Neuronal stem cell (in vitro differentiated cells): ENCODE measurements at regions not wholly inside any gene's neighbourhood (a gene's known extent, or its start where the extent isn't known, plus 50 kb on each side); places are given as distances from the start of the nearest gene placed in this dataset.

Experiments used
- DNase-seq: peaks from one replicate; pipeline ENCODE4 v3.0.0-alpha.2; 2013; ENCODE audit warnings: low spot score
- H2AFZ ChIP-seq: one replicate; pipeline ENCODE4 v1.6.1; 2013; ENCODE audit warnings: mild to moderate bottlenecking, low read length, inconsistent platforms
- H2AK5ac ChIP-seq: 2 replicates; pipeline ENCODE4 v1.6.1; 2013; ENCODE audit warnings: low read depth, mild to moderate bottlenecking, inconsistent platforms, low read length, moderate library complexity, mixed read lengths
- H2BK120ac ChIP-seq: 2 replicates; pipeline ENCODE4 v1.6.1; 2013; ENCODE audit warnings: low read depth, mild to moderate bottlenecking, inconsistent platforms, low read length, moderate library complexity, mixed read lengths
- H2BK12ac ChIP-seq: one replicate; pipeline ENCODE4 v1.6.1; 2013; ENCODE audit warnings: low read length, inconsistent platforms
- H2BK15ac ChIP-seq: 2 replicates; pipeline ENCODE4 v1.6.1; 2013; ENCODE audit warnings: mild to moderate bottlenecking, low read length, inconsistent platforms, mixed read lengths
- H2BK5ac ChIP-seq: one replicate; pipeline ENCODE4 v1.6.1; 2013; ENCODE audit warnings: inconsistent platforms, mild to moderate bottlenecking, low read length, moderate library complexity
- H3K14ac ChIP-seq: one replicate; pipeline ENCODE4 v1.6.1; 2013; ENCODE audit warnings: low read length, inconsistent platforms
- H3K18ac ChIP-seq: 2 replicates; pipeline ENCODE4 v1.6.1; 2013; ENCODE audit warnings: low read length, inconsistent platforms
- H3K23ac ChIP-seq: 2 replicates; pipeline ENCODE4 v1.6.1; 2013; ENCODE audit warnings: low read depth, mild to moderate bottlenecking, mixed read lengths, low read length, inconsistent platforms; ENCODE audit not compliant: poor library complexity
- H3K27ac ChIP-seq: replicated peaks from 3 replicates; pipeline ENCODE4 v1.5.1; 2013; ENCODE audit warnings: low read length, inconsistent platforms
- H3K27me3 ChIP-seq, 3 experiments: 2 replicates each; pipeline ENCODE4 v1.6.1; 2013; ENCODE audit warnings: low read length in 3 of 3, mild to moderate bottlenecking in 2 of 3, inconsistent platforms in 1 of 3, low read depth in 1 of 3, mixed read lengths in 1 of 3, moderate library complexity in 1 of 3; ENCODE audit not compliant: control insufficient read depth in 3 of 3, insufficient read depth in 3 of 3
- H3K36me3 ChIP-seq, 2 donors: replicated peaks in 1 of 2; 2 replicates each; pipeline ENCODE4 v1.6.1; 2013; ENCODE audit warnings: low read length in 2 of 2; ENCODE audit not compliant: control insufficient read depth in 2 of 2, insufficient read depth in 2 of 2
- H3K4ac ChIP-seq: 2 replicates; pipeline ENCODE4 v1.6.1; 2013; ENCODE audit warnings: inconsistent platforms, mild to moderate bottlenecking, low read length, moderate library complexity
- H3K4me1 ChIP-seq, 2 donors: 1 replicate in 1 of 2; 2 replicates in 1 of 2; pipeline ENCODE4 v1.6.1; 2013; ENCODE audit warnings: low read length in 2 of 2, low read depth in 1 of 2; ENCODE audit not compliant: control insufficient read depth in 2 of 2, insufficient read depth in 1 of 2
- H3K4me2 ChIP-seq: one replicate; pipeline ENCODE4 v1.6.1; 2013; ENCODE audit warnings: mild to moderate bottlenecking, low read length, inconsistent platforms; ENCODE audit not compliant: insufficient read depth, poor library complexity, severe bottlenecking
- H3K4me3 ChIP-seq, 2 donors: 2 replicates each; pipeline ENCODE4 v1.5.1; 2013; ENCODE audit warnings: low read length in 2 of 2, mild to moderate bottlenecking in 2 of 2, inconsistent platforms in 1 of 2, moderate library complexity in 1 of 2
- H3K79me1 ChIP-seq: one replicate; pipeline ENCODE4 v1.6.1; 2013; ENCODE audit warnings: low read depth, mild to moderate bottlenecking, inconsistent platforms, low read length, moderate library complexity
- H3K9ac ChIP-seq: one replicate; pipeline ENCODE4 v1.6.1; 2013; ENCODE audit warnings: mild to moderate bottlenecking, low read depth, low read length, inconsistent platforms; ENCODE audit not compliant: poor library complexity
- H3K9me3 ChIP-seq, 2 donors: replicated peaks in 1 of 2; 2 replicates each; pipeline versions ENCODE3 to v1.6.1; 2013; ENCODE audit warnings: low read length in 2 of 2, mild to moderate bottlenecking in 2 of 2, inconsistent platforms in 1 of 2, low read depth in 1 of 2, mixed read lengths in 1 of 2, moderate library complexity in 1 of 2; ENCODE audit not compliant: control insufficient read depth in 2 of 2, insufficient read depth in 1 of 2
- H4K8ac ChIP-seq: one replicate; pipeline ENCODE4 v1.6.1; 2013; ENCODE audit warnings: low read depth, mild to moderate bottlenecking, inconsistent platforms, low read length, moderate library complexity
- H4K91ac ChIP-seq: one replicate; pipeline ENCODE4 v1.6.1; 2013; ENCODE audit warnings: low read length, low read depth, mild to moderate bottlenecking, inconsistent platforms; ENCODE audit not compliant: poor library complexity
- WGBS, 2 donors: extraction: QIAGEN DNeasy Blood & Tissue Kit; methylation state at CpG; one replicate each; pipeline ENCODE4 v1.1.7; 2013; ENCODE audit warnings: missing lambda C conversion rate in 2 of 2, mixed read lengths in 1 of 2; ENCODE audit not compliant: insufficient read length in 2 of 2, insufficient replicate concordance in 1 of 2; ENCODE audit errors: extremely low coverage in 2 of 2; 5-methylcytosine and 5-hydroxymethylcytosine counted together

GRCh38 chr7:69342154-69342884 lies 256.0 kb upstream of the AUTS2 start:
- Histone ChIP-seq H3K9ac (no peak overlapping the region), H4K8ac (no peak overlapping the region), H3K4me1 (no peaks in the 10 kb centered on the region), H3K79me1 (no peaks in the 10 kb centered on the region), H3K18ac (no peak overlapping the region), H2AFZ (no peak overlapping the region), H4K91ac (no peak overlapping the region), H2BK5ac (no peak overlapping the region), H2BK12ac (no peak overlapping the region), H3K4me3 (no peak overlapping the region), H3K4ac (no peak overlapping the region), H3K27ac (no peak overlapping the region), H2BK15ac (no peak overlapping the region), H2BK120ac (no peak overlapping the region), H3K14ac (no peak overlapping the region), H3K9me3 (no peaks in the 10 kb centered on the region), H3K23ac (no peak overlapping the region), H3K27me3 (no peaks in the 10 kb centered on the region), H3K36me3 (no peaks in the 10 kb centered on the region), H3K4me2 (no peak overlapping the region), H2AK5ac (no peak overlapping the region)
- DNase-seq: no peak
- no CpG with 5 or more reads among the region's 10 CpGs for WGBS, 2 donors

GRCh38 chr7:69349291-69349690 lies 249.0 kb upstream of the AUTS2 start:
- Histone ChIP-seq H3K9ac (no peak overlapping the region), H3K4me1 (peaks cover 0 to 1% of the 10 kb centered on the region in 2 donors), H3K4me2 (no peak overlapping the region), H3K27me3 (no peaks in the 10 kb centered on the region), H4K91ac (no peak overlapping the region), H4K8ac (no peak overlapping the region), H3K18ac (no peak overlapping the region), H3K4ac (no peak overlapping the region), H2BK5ac (no peak overlapping the region), H3K14ac (no peak overlapping the region), H3K23ac (no peak overlapping the region), H2BK120ac (no peak overlapping the region), H2AK5ac (no peak overlapping the region), H3K27ac (no peak overlapping the region), H2BK15ac (no peak overlapping the region), H3K36me3 (no peaks in the 10 kb centered on the region), H3K79me1 (no peaks in the 10 kb centered on the region), H2AFZ (no peak overlapping the region), H2BK12ac (no peak overlapping the region), H3K4me3 (no peak overlapping the region), H3K9me3 (no peaks in the 10 kb centered on the region)
- WGBS, 2 donors: no CpG with 5 or more reads among the region's 3 CpGs
- DNase-seq: no peak

GRCh38 chr7:69358163-69358821 lies 240.0 kb upstream of the AUTS2 start:
- Histone ChIP-seq H2AFZ (no peak overlapping the region), H3K4me3 (no peak overlapping the region), H3K27ac (no peak overlapping the region), H3K4me1 (peaks cover 0 to 2% of the 10 kb centered on the region in 2 donors), H3K79me1 (peaks cover 2% of the 10 kb centered on the region), H3K27me3 (no peaks in the 10 kb centered on the region), H3K23ac (no peak overlapping the region), H2BK15ac (no peak overlapping the region), H2BK5ac (no peak overlapping the region), H4K8ac (no peak overlapping the region), H4K91ac (no peak overlapping the region), H3K18ac (no peak overlapping the region), H2AK5ac (no peak overlapping the region), H3K9me3 (no peaks in the 10 kb centered on the region), H3K36me3 (no peaks in the 10 kb centered on the region), H3K4ac (no peak overlapping the region), H2BK12ac (no peak overlapping the region), H3K14ac (no peak overlapping the region), H3K4me2 (no peak overlapping the region), H3K9ac (no peak overlapping the region), H2BK120ac (no peak overlapping the region)
- no CpG with 5 or more reads among the region's 3 CpGs for WGBS, 2 donors
- no peak for DNase-seq

GRCh38 chr7:69359003-69359700 lies 239.1 kb upstream of the AUTS2 start:
- no peak overlapping the region for H3K4me2 ChIP-seq
- no peak overlapping the region for H2BK12ac ChIP-seq
- H4K8ac ChIP-seq: no peak overlapping the region
- no peak overlapping the region for H2BK15ac ChIP-seq
- no peaks in the 10 kb centered on the region for H3K9me3 ChIP-seq
- H2AFZ ChIP-seq: no peak overlapping the region
- no peak overlapping the region for H4K91ac ChIP-seq
- H3K18ac ChIP-seq: no peak overlapping the region
- no peak overlapping the region for H3K4ac ChIP-seq
- H2BK5ac ChIP-seq: no peak overlapping the region
- peaks cover 0 to 2% of the 10 kb centered on the region in 2 donors for H3K4me1 ChIP-seq
- H3K4me3 ChIP-seq: no peak overlapping the region
- H3K27ac ChIP-seq: no peak overlapping the region
- H3K79me1 ChIP-seq: peaks cover 2% of the 10 kb centered on the region
- no peak overlapping the region for H3K9ac ChIP-seq
- no peaks in the 10 kb centered on the region for H3K27me3 ChIP-seq
- no CpG with 5 or more reads among the region's 4 CpGs for WGBS, 2 donors
- no peak for DNase-seq
- H3K23ac ChIP-seq: no peak overlapping the region
- H3K36me3 ChIP-seq: no peaks in the 10 kb centered on the region
- H3K14ac ChIP-seq: no peak overlapping the region
- H2BK120ac ChIP-seq: no peak overlapping the region
- no peak overlapping the region for H2AK5ac ChIP-seq
